ENCODE measurements at regions not wholly inside any gene's neighbourhood (a gene's known extent, or its start where the extent isn't known, plus 50 kb on each side); places are given as distances from the start of the nearest gene placed in this dataset.

DNA sequence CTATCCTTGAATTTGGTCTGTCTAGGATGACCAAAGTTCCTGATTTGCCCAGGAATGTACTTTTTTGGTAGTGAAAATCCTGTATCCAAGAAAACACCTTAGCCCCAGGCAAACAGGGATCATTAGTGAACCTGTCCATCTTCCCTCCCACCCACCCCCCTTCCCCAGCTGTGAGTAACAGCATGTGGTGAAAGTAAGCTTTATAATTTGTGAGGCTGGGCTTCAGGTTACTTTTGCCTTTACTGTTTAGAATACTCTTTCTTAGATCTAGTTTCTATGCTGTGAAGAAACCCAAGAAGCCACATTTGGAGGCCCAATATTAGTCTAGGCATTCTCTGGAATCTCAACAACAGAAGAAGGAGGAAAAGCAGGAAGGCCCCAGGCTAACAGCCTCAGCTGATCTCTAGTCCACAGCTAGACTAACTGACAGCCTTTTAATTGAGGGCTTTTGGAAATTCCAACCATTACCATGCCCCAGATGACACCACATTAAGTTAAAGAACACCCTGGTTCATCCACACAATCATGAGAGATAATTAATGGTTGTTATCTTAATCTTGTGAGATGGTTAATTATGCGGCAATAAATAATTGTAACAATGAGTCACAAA, 703.0 kb upstream of the NUDT12 start:
- H3K4me3 ChIP-seq (ENCODE audit: control extremely low read depth in 1 of 5, extremely low read depth in 1 of 5, insufficient read depth in 1 of 5, low read depth in 2 of 5, low read length in 4 of 5), result no peak overlapping the region
- no peaks in the 10 kb centered on the region for H3K36me3 ChIP-seq (replicated peaks in 1 of 2; ENCODE audit: control extremely low read depth in 1 of 2, control insufficient read depth in 1 of 2, extremely low read depth in 1 of 2, insufficient read depth in 2 of 2, low read length in 1 of 2)
- H4K20me1 ChIP-seq (ENCODE audit: control insufficient read depth, insufficient read depth, low read length, poor library complexity, severe bottlenecking), result no peaks in the 10 kb centered on the region
- intact Hi-C loops (cut with micrococcal nuclease), result no loop called here
- CTCF ChIA-PET, result no interaction called here
- H3K27ac ChIP-seq (ENCODE audit: low read length in 2 of 2), result no peak overlapping the region
- H3K27me3 ChIP-seq (replicated peaks in 1 of 4; ENCODE audit: control extremely low read depth in 1 of 4, control insufficient read depth in 3 of 4, insufficient read depth in 4 of 4, low read length in 3 of 4), result no peaks in the 10 kb centered on the region
- TF ChIP-seq, protein P1, sequence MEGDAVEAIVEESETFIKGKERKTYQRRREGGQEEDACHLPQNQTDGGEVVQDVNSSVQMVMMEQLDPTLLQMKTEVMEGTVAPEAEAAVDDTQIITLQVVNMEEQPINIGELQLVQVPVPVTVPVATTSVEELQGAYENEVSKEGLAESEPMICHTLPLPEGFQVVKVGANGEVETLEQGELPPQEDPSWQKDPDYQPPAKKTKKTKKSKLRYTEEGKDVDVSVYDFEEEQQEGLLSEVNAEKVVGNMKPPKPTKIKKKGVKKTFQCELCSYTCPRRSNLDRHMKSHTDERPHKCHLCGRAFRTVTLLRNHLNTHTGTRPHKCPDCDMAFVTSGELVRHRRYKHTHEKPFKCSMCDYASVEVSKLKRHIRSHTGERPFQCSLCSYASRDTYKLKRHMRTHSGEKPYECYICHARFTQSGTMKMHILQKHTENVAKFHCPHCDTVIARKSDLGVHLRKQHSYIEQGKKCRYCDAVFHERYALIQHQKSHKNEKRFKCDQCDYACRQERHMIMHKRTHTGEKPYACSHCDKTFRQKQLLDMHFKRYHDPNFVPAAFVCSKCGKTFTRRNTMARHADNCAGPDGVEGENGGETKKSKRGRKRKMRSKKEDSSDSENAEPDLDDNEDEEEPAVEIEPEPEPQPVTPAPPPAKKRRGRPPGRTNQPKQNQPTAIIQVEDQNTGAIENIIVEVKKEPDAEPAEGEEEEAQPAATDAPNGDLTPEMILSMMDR (IDR thresholded peaks at IDR 0.05), result no peak
- no peak for TF ChIP-seq EZH2 (IDR thresholded peaks at IDR 0.05; ENCODE audit: borderline replicate concordance, insufficient read depth, low read depth, low read length, poor library complexity, severe bottlenecking)
- H2AFZ ChIP-seq (ENCODE audit: insufficient read depth, low read depth, low read length, poor library complexity, severe bottlenecking), result no peak overlapping the region
- H3K9me3 ChIP-seq (ENCODE audit: control extremely low read depth in 1 of 3, control insufficient read depth in 2 of 3, insufficient read depth in 1 of 3, low read length in 2 of 3), result no peaks in the 10 kb centered on the region
- H3K4me1 Mint-ChIP-seq, result no peaks in the 10 kb centered on the region
- no peaks in the 10 kb centered on the region for H3K79me2 ChIP-seq (ENCODE audit: control insufficient read depth, insufficient read depth, low read length)
- POLR2A ChIA-PET, result no interaction called here
- no peaks in the 10 kb centered on the region for H3K27me3 Mint-ChIP-seq
- H3K4me2 ChIP-seq (replicated peaks; ENCODE audit: low read depth, low read length, poor library complexity, severe bottlenecking), result no peak overlapping the region
- H3K4me3 Mint-ChIP-seq, result no peak overlapping the region
- no CpG with 5 or more reads among the region's 1 CpG for WGBS (ENCODE audit: insufficient coverage)
- no peak overlapping the region for H3K27ac Mint-ChIP-seq
- H3K9me3 Mint-ChIP-seq (ENCODE audit: insufficient read depth), result peaks cover 3% of the 10 kb centered on the region
- ATAC-seq (ENCODE audit: low read depth) (no peak), DNase-seq (no peak)
- no peaks in the 10 kb centered on the region for H3K4me1 ChIP-seq (ENCODE audit: control insufficient read depth in 2 of 2, insufficient read depth in 2 of 2, low read length in 2 of 2)
- H3K9ac ChIP-seq (ENCODE audit: low read length), result no peak overlapping the region

DNA sequence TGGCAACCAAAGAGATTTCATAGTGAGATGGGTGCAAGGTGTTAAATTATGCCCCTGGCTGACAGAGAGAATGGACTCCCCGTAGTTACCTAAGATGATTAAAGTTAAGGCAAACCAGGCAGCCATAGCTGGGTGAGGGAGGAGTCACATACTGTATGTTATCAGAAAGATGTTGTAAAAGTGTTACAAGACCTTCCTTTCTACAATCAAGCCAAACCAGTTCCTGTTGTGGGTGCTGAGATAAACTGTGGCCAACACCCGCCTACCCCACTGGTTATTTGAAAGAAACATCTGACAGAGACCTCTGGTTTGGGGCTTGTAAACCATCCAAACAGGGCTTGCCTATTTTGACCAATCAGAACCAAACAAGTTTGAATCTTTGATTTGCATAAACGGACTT, 684.7 kb upstream of the NUDT12 start:
- no peak overlapping the region for H2AFZ ChIP-seq (ENCODE audit: insufficient read depth, low read depth, low read length, poor library complexity, severe bottlenecking)
- intact Hi-C loops (cut with micrococcal nuclease), result no loop called here
- TF ChIP-seq, protein P1 (IDR thresholded peaks at IDR 0.05), result no peak
- TF ChIP-seq EZH2 (IDR thresholded peaks at IDR 0.05; ENCODE audit: borderline replicate concordance, insufficient read depth, low read depth, low read length, poor library complexity, severe bottlenecking), result no peak
- Mint-ChIP-seq H3K27me3 (no peaks in the 10 kb centered on the region), H3K4me3 (no peak overlapping the region), H3K27ac (no peak overlapping the region), H3K9me3 (ENCODE audit: insufficient read depth) (no peaks in the 10 kb centered on the region), H3K4me1 (no peaks in the 10 kb centered on the region)
- H3K9me3 ChIP-seq (ENCODE audit: control extremely low read depth in 1 of 3, control insufficient read depth in 2 of 3, insufficient read depth in 1 of 3, low read length in 2 of 3), result no peaks in the 10 kb centered on the region
- ATAC-seq (ENCODE audit: low read depth), result no peak
- WGBS (ENCODE audit: insufficient coverage), result 70% methylated on average over 3 of the region's 3 CpGs
- DNase-seq, result no peak
- ChIA-PET CTCF (no interaction called here), POLR2A (no interaction called here)
- H3K9ac ChIP-seq (ENCODE audit: low read length), result no peak overlapping the region
- H3K79me2 ChIP-seq (ENCODE audit: control insufficient read depth, insufficient read depth, low read length), result no peaks in the 10 kb centered on the region
- H3K27me3 ChIP-seq (replicated peaks in 1 of 4; ENCODE audit: control extremely low read depth in 1 of 4, control insufficient read depth in 3 of 4, insufficient read depth in 4 of 4, low read length in 3 of 4), result no peaks in the 10 kb centered on the region
- no peaks in the 10 kb centered on the region for H3K36me3 ChIP-seq (replicated peaks in 1 of 2; ENCODE audit: control extremely low read depth in 1 of 2, control insufficient read depth in 1 of 2, extremely low read depth in 1 of 2, insufficient read depth in 2 of 2, low read length in 1 of 2)
- no peak overlapping the region for H3K4me2 ChIP-seq (replicated peaks; ENCODE audit: low read depth, low read length, poor library complexity, severe bottlenecking)
- no peaks in the 10 kb centered on the region for H4K20me1 ChIP-seq (ENCODE audit: control insufficient read depth, insufficient read depth, low read length, poor library complexity, severe bottlenecking)
- H3K4me3 ChIP-seq (ENCODE audit: control extremely low read depth in 1 of 5, extremely low read depth in 1 of 5, insufficient read depth in 1 of 5, low read depth in 2 of 5, low read length in 4 of 5), result no peak overlapping the region
- H3K4me1 ChIP-seq (ENCODE audit: control insufficient read depth in 2 of 2, insufficient read depth in 2 of 2, low read length in 2 of 2), result no peaks in the 10 kb centered on the region
- H3K27ac ChIP-seq (ENCODE audit: low read length in 2 of 2), result no peak overlapping the region
